ENCODE measurements at regions not wholly inside any gene's neighbourhood (a gene's known extent, or its start where the extent isn't known, plus 50 kb on each side); places are given as distances from the start of the nearest gene placed in this dataset.

GRCh38 chr6:167736486-167737204, 90.1 kb upstream of the AFDN start:
- POLR2A ChIA-PET, result no interaction called here

GRCh38 chr6:167737205-167737830, 89.4 kb upstream of the AFDN start:
- CTCF ChIA-PET, result no interaction called here
- DNase-seq, result no peak
- TF ChIP-seq CTCF (IDR thresholded peaks at IDR 0.05), result no peak
- H3K4me1 Mint-ChIP-seq (ENCODE audit: low read depth), result no peaks in the 10 kb centered on the region
- peaks cover 3% of the 10 kb centered on the region for H3K27me3 Mint-ChIP-seq
- POLR2A ChIA-PET, result no interaction called here
- no peaks in the 10 kb centered on the region for H3K9me3 Mint-ChIP-seq
- no peak overlapping the region for H3K27ac Mint-ChIP-seq
- ATAC-seq, result no peak
- H3K4me3 Mint-ChIP-seq, result no peak overlapping the region
- H3K36me3 Mint-ChIP-seq (ENCODE audit: low read depth), result no peaks in the 10 kb centered on the region
- intact Hi-C loops (cut with micrococcal nuclease), result no loop called here

More at GRCh38 chr6:167736486-167737204, 90.1 kb upstream of the AFDN start:
- no peak for ATAC-seq
- DNase-seq, result no peak
- Mint-ChIP-seq H3K36me3 (ENCODE audit: low read depth) (no peaks in the 10 kb centered on the region), H3K9me3 (no peaks in the 10 kb centered on the region), H3K27me3 (peaks cover 3% of the 10 kb centered on the region), H3K4me1 (ENCODE audit: low read depth) (no peaks in the 10 kb centered on the region), H3K27ac (no peak overlapping the region), H3K4me3 (no peak overlapping the region)
- CTCF ChIA-PET, result no interaction called here
- intact Hi-C loops (cut with micrococcal nuclease), result no loop called here
- TF ChIP-seq CTCF (IDR thresholded peaks at IDR 0.05), result no peak

GRCh38 chr6:167738386-167738785, 88.3 kb upstream of the AFDN start:
- no peak for ATAC-seq
- ChIA-PET CTCF (no interaction called here), POLR2A (no interaction called here)
- H3K27ac Mint-ChIP-seq, result no peak overlapping the region
- H3K4me3 Mint-ChIP-seq, result no peak overlapping the region
- H3K9me3 Mint-ChIP-seq, result no peaks in the 10 kb centered on the region
- TF ChIP-seq CTCF (IDR thresholded peaks at IDR 0.05), result no peak
- H3K36me3 Mint-ChIP-seq (ENCODE audit: low read depth), result no peaks in the 10 kb centered on the region
- DNase-seq, result no peak
- no peaks in the 10 kb centered on the region for H3K4me1 Mint-ChIP-seq (ENCODE audit: low read depth)
- intact Hi-C loops (cut with micrococcal nuclease), result no loop called here
- peaks cover 3% of the 10 kb centered on the region for H3K27me3 Mint-ChIP-seq

- H3K9me3 Mint-ChIP-seq, result no peaks in the 10 kb centered on the region
- peaks cover 3% of the 10 kb centered on the region for H3K27me3 Mint-ChIP-seq
- no peaks in the 10 kb centered on the region for H3K36me3 Mint-ChIP-seq (ENCODE audit: low read depth)
- no peak overlapping the region for H3K4me3 Mint-ChIP-seq
- DNase-seq (no peak), ATAC-seq (no peak)
- intact Hi-C loops (cut with micrococcal nuclease), result no loop called here
- ChIA-PET POLR2A (no interaction called here), CTCF (no interaction called here)
- H3K27ac Mint-ChIP-seq, result no peak overlapping the region
- no peak for TF ChIP-seq CTCF (IDR thresholded peaks at IDR 0.05)
- no peaks in the 10 kb centered on the region for H3K4me1 Mint-ChIP-seq (ENCODE audit: low read depth)
Measured at GRCh38 chr6:167739721-167740475, 86.8 kb upstream of the AFDN start.
